PC-9 (cell line): ENCODE measurements at regions not wholly inside any gene's neighbourhood (a gene's known extent, or its start where the extent isn't known, plus 50 kb on each side); places are given as distances from the start of the nearest gene placed in this dataset.

Experiments used
- BruUV-seq: library from RNA; stranded (reverse); fragments of 400-500 nt; replicated peaks from 2 replicates; lab custom pipeline; 2021; lab: Mats Ljungman, UMichigan
- CTCF ChIA-PET: fragments of 300-600 bp; sonication (Branson Sonifier 250); formaldehyde crosslinking; loops from one replicate; lab custom pipeline; 2022; ENCODE audit warnings: antibody characterized with exemption; lab: Charles Lee
- POLR2A ChIA-PET: fragments of 300-600 bp; sonication (Branson Sonifier 250); formaldehyde crosslinking; loops from one replicate; lab custom pipeline; 2022; ENCODE audit warnings: antibody characterized with exemption; ENCODE audit not compliant: unreplicated experiment; lab: Charles Lee
- DNase-seq, 2 experiments: peaks; one replicate each; pipeline versions ENCODE4 v3.0.0 to v3.0.0-alpha.2; 2015 to 2022; ENCODE audit warnings: mixed read lengths in 1 of 2
- H2AFZ ChIP-seq: fragments of 200-600 bp; sonication (generic); 2 replicates; pipeline ENCODE4 v1.8.1; 2017; ENCODE audit warnings: antibody characterized with exemption
- H3F3A ChIP-seq: fragments of 200-600 bp; sonication (generic); 2 replicates; pipeline ENCODE4 v1.8.1; 2017; ENCODE audit warnings: antibody characterized with exemption, mild to moderate bottlenecking, low read depth; ENCODE audit not compliant: insufficient read depth
- H3K27ac ChIP-seq: fragments of 200-600 bp; sonication (generic); 2 replicates; pipeline ENCODE4 v1.6.1; 2016; ENCODE audit warnings: mixed run types
- H3K27me3 ChIP-seq: fragments of 200-600 bp; sonication (generic); 2 replicates; pipeline ENCODE4 v1.6.1; 2016; ENCODE audit warnings: low read depth, mixed run types; ENCODE audit not compliant: insufficient read depth
- H3K36me3 ChIP-seq: fragments of 200-600 bp; sonication (generic); 2 replicates; pipeline ENCODE4 v1.6.1; 2016; ENCODE audit warnings: low read depth, mixed run types
- H3K4me1 ChIP-seq: fragments of 200-600 bp; sonication (generic); replicated peaks from 2 replicates; pipeline ENCODE4 v1.6.1; 2016; ENCODE audit warnings: mixed run types; ENCODE audit not compliant: insufficient read depth
- H3K4me2 ChIP-seq: fragments of 200-600 bp; sonication (generic); 2 replicates; pipeline ENCODE4 v1.6.1; 2017; ENCODE audit warnings: mixed run types
- H3K4me3 ChIP-seq: fragments of 200-600 bp; sonication (generic); 2 replicates; pipeline ENCODE4 v1.6.1; 2016; ENCODE audit warnings: mixed run types
- H3K79me2 ChIP-seq: fragments of 200-600 bp; sonication (generic); 2 replicates; pipeline ENCODE4 v1.6.1; 2017; ENCODE audit warnings: low read depth, mixed run types
- H3K9me2 ChIP-seq: fragments of 200-600 bp; sonication (generic); 2 replicates; pipeline ENCODE4 v1.8.1; 2017; ENCODE audit warnings: mild to moderate bottlenecking; ENCODE audit not compliant: insufficient read depth
- H3K9me3 ChIP-seq: fragments of 200-600 bp; sonication (generic); 2 replicates; pipeline ENCODE4 v1.8.1; 2016; ENCODE audit warnings: low read depth; ENCODE audit not compliant: insufficient read depth
- H4K20me1 ChIP-seq: fragments of 200-600 bp; sonication (generic); 2 replicates; pipeline ENCODE4 v1.8.1; 2017; ENCODE audit not compliant: insufficient read depth
- EZH2 ChIP-seq: fragments of 200-600 bp; sonication (generic); IDR thresholded peaks from 2 replicates; pipeline ENCODE4 v1.8.0; 2017; ENCODE audit warnings: antibody characterized with exemption, low read depth
- intact Hi-C: fragments of 100-400 bp; cut with micrococcal nuclease; formaldehyde crosslinking; loops from one replicate; pipeline ENCODE4 v1.10.0; 2022; ENCODE audit not compliant: unreplicated experiment
- TF ChIP-seq, protein P1 (sequence below): fragments of 200-600 bp; sonication (generic); conservative IDR thresholded peaks from 2 replicates; pipeline ENCODE4 v1.6.1; 2017; ENCODE audit warnings: mixed run types, antibody characterized with exemption, mild to moderate bottlenecking, moderate library complexity

DNA sequence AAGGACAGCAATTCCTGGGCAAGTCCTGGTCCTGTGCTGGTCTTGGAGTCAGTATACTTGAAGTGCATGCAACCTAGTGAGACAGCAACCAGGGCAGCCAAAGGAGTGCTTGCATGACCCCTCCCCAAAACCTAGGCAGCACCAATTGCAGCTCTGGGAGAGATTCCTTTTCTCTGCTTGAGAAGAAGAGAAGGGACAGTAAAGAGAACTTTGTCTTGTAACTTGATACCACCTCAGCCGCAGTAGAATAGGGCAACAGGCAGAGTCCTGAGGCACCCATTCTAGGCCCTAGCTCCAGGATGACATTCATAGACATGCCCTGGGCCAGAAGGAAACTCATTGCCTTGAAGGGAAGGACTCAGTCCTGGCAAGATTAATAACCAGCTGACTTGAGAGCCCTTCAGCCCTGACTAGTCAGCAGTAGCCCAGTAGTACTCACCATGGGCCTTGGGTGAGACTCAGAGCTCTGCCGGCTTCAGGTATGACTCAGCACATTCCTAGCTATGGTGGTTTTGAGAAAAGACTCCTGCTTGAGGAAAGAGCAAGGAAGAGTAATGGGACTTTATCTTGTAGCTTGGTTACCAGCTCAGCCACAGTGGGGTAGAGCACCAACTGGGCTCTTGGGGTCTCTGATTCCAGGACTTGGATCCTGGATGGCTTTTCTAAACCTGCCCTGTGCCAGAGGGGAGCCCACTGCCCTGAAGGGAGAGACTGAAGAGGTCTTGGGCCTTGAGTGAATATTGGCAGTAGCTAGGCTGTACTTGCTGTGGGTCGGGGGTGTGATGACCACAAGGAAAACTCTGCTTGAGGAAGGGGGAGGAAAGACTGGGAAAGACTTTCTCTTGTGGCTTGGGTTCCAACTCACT lies 51.7 kb upstream of the ACADM start:
- peak; percentile 46 to 82 for DNase-seq
- peak overlapping the region; percentile 67 for H3K27ac ChIP-seq
- ChIA-PET CTCF (no interaction called here), POLR2A (interaction anchor here (0.5 to 0.6 kb wide), 3 partner anchors 54 to 236 kb away, joined by 3 to 4 read pairs (median 4); no protein-coding TSS in a partner anchor)
- no TSS peak for BruUV-seq
- peaks cover 14% of the 10 kb centered on the region for H3K4me1 ChIP-seq
- no peak overlapping the region for H3K4me3 ChIP-seq
- H3K27me3 ChIP-seq: no peaks in the 10 kb centered on the region
- H2AFZ ChIP-seq: peak overlapping the region; percentile 71
- no peaks in the 10 kb centered on the region for H3F3A ChIP-seq
- H3K4me2 ChIP-seq: peak overlapping the region; percentile 50
- no peaks in the 10 kb centered on the region for H3K9me2 ChIP-seq
- H3K36me3 ChIP-seq: no peaks in the 10 kb centered on the region
- intact Hi-C loops: no loop called here
- no peaks in the 10 kb centered on the region for H3K9me3 ChIP-seq
- TF ChIP-seq, protein P1, sequence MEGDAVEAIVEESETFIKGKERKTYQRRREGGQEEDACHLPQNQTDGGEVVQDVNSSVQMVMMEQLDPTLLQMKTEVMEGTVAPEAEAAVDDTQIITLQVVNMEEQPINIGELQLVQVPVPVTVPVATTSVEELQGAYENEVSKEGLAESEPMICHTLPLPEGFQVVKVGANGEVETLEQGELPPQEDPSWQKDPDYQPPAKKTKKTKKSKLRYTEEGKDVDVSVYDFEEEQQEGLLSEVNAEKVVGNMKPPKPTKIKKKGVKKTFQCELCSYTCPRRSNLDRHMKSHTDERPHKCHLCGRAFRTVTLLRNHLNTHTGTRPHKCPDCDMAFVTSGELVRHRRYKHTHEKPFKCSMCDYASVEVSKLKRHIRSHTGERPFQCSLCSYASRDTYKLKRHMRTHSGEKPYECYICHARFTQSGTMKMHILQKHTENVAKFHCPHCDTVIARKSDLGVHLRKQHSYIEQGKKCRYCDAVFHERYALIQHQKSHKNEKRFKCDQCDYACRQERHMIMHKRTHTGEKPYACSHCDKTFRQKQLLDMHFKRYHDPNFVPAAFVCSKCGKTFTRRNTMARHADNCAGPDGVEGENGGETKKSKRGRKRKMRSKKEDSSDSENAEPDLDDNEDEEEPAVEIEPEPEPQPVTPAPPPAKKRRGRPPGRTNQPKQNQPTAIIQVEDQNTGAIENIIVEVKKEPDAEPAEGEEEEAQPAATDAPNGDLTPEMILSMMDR: no peak
- TF ChIP-seq EZH2: no peak
- no peaks in the 10 kb centered on the region for H4K20me1 ChIP-seq
- H3K79me2 ChIP-seq: no peaks in the 10 kb centered on the region

DNA sequence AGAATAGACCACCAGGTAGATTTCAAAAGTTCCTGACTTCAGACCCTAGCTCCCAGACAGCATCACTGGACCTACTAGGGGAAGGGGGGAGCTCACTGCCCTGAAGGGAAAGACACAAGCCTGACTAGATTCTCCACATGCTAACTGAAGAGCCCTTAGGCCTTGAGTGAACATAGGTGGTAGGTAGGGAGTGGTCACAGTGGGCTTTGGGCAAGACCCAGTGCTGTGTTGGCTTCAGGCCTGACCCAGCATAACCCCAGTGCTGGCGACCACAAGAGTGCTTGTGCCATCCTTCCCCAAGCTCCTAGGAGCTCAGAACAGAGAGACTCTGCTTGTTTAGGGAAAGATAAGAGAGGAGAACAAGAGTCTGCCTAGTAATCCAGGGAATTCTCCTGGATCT lies 51.1 kb upstream of the ACADM start:
- POLR2A ChIA-PET: interaction anchor here (0.6 kb wide), 1 partner anchor 55 kb away, joined by 4 read pairs; no protein-coding TSS in a partner anchor

DNA sequence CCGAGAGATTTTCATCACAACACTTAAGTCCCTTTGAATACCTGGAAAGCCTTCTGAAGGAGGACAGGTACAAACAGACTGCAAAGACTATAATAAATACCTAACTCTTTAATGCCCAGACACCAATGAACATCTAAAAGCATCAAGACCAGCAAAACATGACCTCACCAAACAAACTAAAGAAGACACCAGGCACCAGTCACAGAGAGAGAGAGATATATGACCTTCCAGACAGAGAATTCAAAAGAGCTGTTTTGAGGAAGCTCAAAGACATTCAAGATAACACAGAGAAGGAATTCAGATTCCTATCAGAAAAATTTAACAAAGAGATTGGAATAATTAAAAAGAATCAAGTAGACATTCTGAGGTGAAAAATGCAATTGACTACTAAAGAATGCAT lies 50.6 kb upstream of the ACADM start:
- ChIA-PET CTCF (interaction anchor here (0.5 kb wide), 1 partner anchor 10 kb away, joined by 3 read pairs; no protein-coding TSS in a partner anchor), POLR2A (no interaction called here)

More for the DNA sequence above, 51.1 kb upstream of the ACADM start:
- no peak overlapping the region for H3K4me3 ChIP-seq
- H3K4me2 ChIP-seq: no peak overlapping the region
- H3K27me3 ChIP-seq: no peaks in the 10 kb centered on the region
- intact Hi-C loops: no loop called here
- no peaks in the 10 kb centered on the region for H4K20me1 ChIP-seq
- no peaks in the 10 kb centered on the region for H3K36me3 ChIP-seq
- no peak for DNase-seq
- no TSS peak for BruUV-seq
- TF ChIP-seq EZH2: no peak
- TF ChIP-seq, protein P1: no peak
- H3K27ac ChIP-seq: peak overlapping the region; percentile 67
- CTCF ChIA-PET: interaction anchor here (0.5 kb wide), 1 partner anchor 11 kb away, joined by 3 read pairs; no protein-coding TSS in a partner anchor
- H3K4me1 ChIP-seq: peaks cover 14% of the 10 kb centered on the region
- H3K79me2 ChIP-seq: no peaks in the 10 kb centered on the region
- no peaks in the 10 kb centered on the region for H3K9me3 ChIP-seq
- no peaks in the 10 kb centered on the region for H3F3A ChIP-seq
- peak overlapping the region; percentile 71 for H2AFZ ChIP-seq
- H3K9me2 ChIP-seq: no peaks in the 10 kb centered on the region

More for the DNA sequence above, 50.6 kb upstream of the ACADM start:
- H2AFZ ChIP-seq: no peak overlapping the region
- BruUV-seq: no TSS peak
- intact Hi-C loops: no loop called here
- no peaks in the 10 kb centered on the region for H3K79me2 ChIP-seq
- peaks cover 14% of the 10 kb centered on the region for H3K4me1 ChIP-seq
- H3F3A ChIP-seq: no peaks in the 10 kb centered on the region
- no peak overlapping the region for H3K4me3 ChIP-seq
- H3K9me2 ChIP-seq: no peaks in the 10 kb centered on the region
- no peak overlapping the region for H3K4me2 ChIP-seq
- DNase-seq: no peak
- H3K36me3 ChIP-seq: no peaks in the 10 kb centered on the region
- no peak overlapping the region for H3K27ac ChIP-seq
- H3K27me3 ChIP-seq: no peaks in the 10 kb centered on the region
- TF ChIP-seq, protein P1: no peak
- TF ChIP-seq EZH2: no peak
- no peaks in the 10 kb centered on the region for H3K9me3 ChIP-seq
- H4K20me1 ChIP-seq: no peaks in the 10 kb centered on the region
